ENCODE measurements at regions not wholly inside any gene's neighbourhood (a gene's known extent, or its start where the extent isn't known, plus 50 kb on each side); places are given as distances from the start of the nearest gene placed in this dataset.

GRCh38 chr3:153259956-153260355 is 97.9 kb downstream of the RAP2B start:
- TF ChIP-seq CTCF (IDR thresholded peaks at IDR 0.05) (no peak), POLR2A (IDR thresholded peaks at IDR 0.05) (no peak), POLR2AphosphoS5 (IDR thresholded peaks at IDR 0.05) (no peak)
